ENCODE measurements at regions not wholly inside any gene's neighbourhood (a gene's known extent, or its start where the extent isn't known, plus 50 kb on each side); places are given as distances from the start of the nearest gene placed in this dataset.

- TF ChIP-seq ZNF462 (CRISPR knock-in tag; IDR thresholded peaks at IDR 0.05) (no peak), CREB1 (CRISPR knock-in tag; IDR thresholded peaks at IDR 0.05; ENCODE audit: low read depth) (no peak), STAT1 (IDR thresholded peaks at IDR 0.05; ENCODE audit: unreplicated experiment) (no peak), NANOG (IDR thresholded peaks at IDR 0.05; ENCODE audit: borderline replicate concordance) (no peak), JUNB (IDR thresholded peaks at IDR 0.05; ENCODE audit: unreplicated experiment) (no peak), ZNF114 (CRISPR knock-in tag; IDR thresholded peaks at IDR 0.05) (no peak), REST (IDR thresholded peaks at IDR 0.05; ENCODE audit: unreplicated experiment) (no peak), EZH2 (IDR thresholded peaks at IDR 0.05; ENCODE audit: low read depth, unreplicated experiment) (no peak), EZH2phosphoT487 (IDR thresholded peaks at IDR 0.05; ENCODE audit: unreplicated experiment) (no peak)
Measured at GRCh38 chr7:94741179-94741578, 85.2 kb upstream of the SGCE start (continued).
